ENCODE measurements at regions not wholly inside any gene's neighbourhood (a gene's known extent, or its start where the extent isn't known, plus 50 kb on each side); places are given as distances from the start of the nearest gene placed in this dataset.

DNA sequence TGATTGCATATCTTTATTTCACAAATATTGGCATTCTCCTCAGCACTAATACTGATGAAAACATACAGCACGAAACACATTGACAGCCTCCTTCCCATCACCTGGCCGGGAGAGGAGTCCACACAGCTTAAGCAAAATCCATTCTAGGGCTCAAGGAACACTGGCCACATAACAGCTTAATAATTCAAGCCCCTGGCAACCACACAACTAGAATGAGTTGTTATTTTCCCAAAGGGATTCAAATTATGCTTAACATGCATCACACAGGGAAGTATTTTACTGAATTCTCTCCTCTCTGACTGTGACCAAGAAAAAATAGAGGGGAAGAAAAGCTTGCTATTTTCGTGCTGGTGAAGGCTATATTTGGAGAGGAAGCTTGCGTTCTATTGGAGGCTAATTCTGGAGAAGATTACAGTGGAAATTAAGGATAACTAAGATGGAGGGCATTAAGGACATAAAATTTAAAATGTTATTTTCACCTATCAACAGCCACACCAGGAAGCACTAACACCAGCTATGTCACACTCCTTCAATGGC is 198.5 kb downstream of the ADGRG6 start:
- Histone ChIP-seq H3K9me3 (replicated peaks in 1 of 3) (no peaks in the 10 kb centered on the region), H3K36me3 (replicated peaks in 1 of 2) (no peaks in the 10 kb centered on the region), H3K4me1 (replicated peaks in 1 of 2) (no peaks in the 10 kb centered on the region), H3K4me3 (no peak overlapping the region), H3K27me3 (no peaks in the 10 kb centered on the region), H3K27ac (no peak overlapping the region)
- no peak for DNase-seq
- WGBS, 4 donors = 49 to 64% (median 55%) methylated on average over 4 of the region's 4 CpGs
- intact Hi-C loops (cut with DNase I) = no loop called here
- no peak for TF ChIP-seq POLR2A (IDR thresholded peaks at IDR 0.05)
- TF ChIP-seq, protein P1, sequence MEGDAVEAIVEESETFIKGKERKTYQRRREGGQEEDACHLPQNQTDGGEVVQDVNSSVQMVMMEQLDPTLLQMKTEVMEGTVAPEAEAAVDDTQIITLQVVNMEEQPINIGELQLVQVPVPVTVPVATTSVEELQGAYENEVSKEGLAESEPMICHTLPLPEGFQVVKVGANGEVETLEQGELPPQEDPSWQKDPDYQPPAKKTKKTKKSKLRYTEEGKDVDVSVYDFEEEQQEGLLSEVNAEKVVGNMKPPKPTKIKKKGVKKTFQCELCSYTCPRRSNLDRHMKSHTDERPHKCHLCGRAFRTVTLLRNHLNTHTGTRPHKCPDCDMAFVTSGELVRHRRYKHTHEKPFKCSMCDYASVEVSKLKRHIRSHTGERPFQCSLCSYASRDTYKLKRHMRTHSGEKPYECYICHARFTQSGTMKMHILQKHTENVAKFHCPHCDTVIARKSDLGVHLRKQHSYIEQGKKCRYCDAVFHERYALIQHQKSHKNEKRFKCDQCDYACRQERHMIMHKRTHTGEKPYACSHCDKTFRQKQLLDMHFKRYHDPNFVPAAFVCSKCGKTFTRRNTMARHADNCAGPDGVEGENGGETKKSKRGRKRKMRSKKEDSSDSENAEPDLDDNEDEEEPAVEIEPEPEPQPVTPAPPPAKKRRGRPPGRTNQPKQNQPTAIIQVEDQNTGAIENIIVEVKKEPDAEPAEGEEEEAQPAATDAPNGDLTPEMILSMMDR (IDR thresholded peaks at IDR 0.05) = no peak

DNA sequence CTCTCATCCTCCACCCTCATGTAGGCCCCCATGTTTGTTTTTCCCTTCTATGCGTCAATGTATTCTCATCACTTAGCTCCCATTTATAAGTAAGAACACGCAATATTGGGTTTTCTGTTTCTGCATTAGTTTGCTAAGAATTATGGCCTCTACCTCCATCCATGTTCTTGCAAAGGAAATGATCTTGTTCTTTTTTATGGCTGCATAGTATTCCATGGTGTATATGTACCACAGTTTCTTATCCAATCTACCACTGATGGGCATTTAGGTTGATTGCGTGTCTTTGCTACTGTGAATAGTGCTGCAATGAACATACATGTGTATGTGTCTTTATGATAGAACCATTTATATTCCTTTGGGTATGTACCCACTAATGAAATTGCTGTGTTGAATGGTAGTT is 200.0 kb downstream of the ADGRG6 start:
- TF ChIP-seq, protein P1 (IDR thresholded peaks at IDR 0.05) = no peak
- TF ChIP-seq POLR2A (IDR thresholded peaks at IDR 0.05) = no peak
- Histone ChIP-seq H3K36me3 (replicated peaks in 1 of 2) (no peaks in the 10 kb centered on the region), H3K4me1 (replicated peaks in 1 of 2) (no peaks in the 10 kb centered on the region), H3K27me3 (no peaks in the 10 kb centered on the region), H3K4me3 (no peak overlapping the region), H3K27ac (no peak overlapping the region), H3K9me3 (replicated peaks in 1 of 3) (no peaks in the 10 kb centered on the region)
- no peak for DNase-seq
- intact Hi-C loops (cut with DNase I) = no loop called here
- WGBS, 4 donors = 68 to 92% (median 82%) methylated on average over 3 of the region's 3 CpGs

DNA sequence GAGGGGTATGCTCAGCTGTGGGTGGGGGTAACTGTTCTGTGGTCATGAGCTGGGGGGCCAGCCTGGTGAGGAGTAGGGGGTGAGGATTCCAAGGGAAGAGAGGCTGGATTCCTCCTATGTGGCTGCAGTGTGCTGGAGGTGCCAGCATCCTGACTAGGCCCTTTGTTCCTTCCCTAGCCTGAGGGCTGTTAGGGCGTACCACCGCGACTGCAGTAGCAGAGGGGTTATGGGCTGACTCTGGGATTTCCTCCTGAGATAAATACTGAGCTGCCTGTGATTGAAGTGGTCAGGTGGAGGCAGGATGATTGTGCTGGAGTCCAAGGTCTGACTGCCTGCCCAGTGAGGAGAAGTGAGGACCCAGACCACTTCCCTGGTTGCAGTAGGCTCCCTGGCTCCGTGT is 205.3 kb downstream of the ADGRG6 start:
- Histone ChIP-seq H3K9me3 (replicated peaks in 1 of 3) (no peaks in the 10 kb centered on the region), H3K27ac (no peak overlapping the region), H3K27me3 (no peaks in the 10 kb centered on the region), H3K4me3 (no peak overlapping the region), H3K36me3 (replicated peaks in 1 of 2) (no peaks in the 10 kb centered on the region), H3K4me1 (replicated peaks in 1 of 2) (no peaks in the 10 kb centered on the region)
- 78 to 91% (median 89%) methylated on average over 4 of the region's 4 CpGs for WGBS, 4 donors
- intact Hi-C loops (cut with DNase I) = no loop called here
- TF ChIP-seq, protein P1 (IDR thresholded peaks at IDR 0.05) = no peak
- no peak for TF ChIP-seq POLR2A (IDR thresholded peaks at IDR 0.05)
- no peak for DNase-seq

DNA sequence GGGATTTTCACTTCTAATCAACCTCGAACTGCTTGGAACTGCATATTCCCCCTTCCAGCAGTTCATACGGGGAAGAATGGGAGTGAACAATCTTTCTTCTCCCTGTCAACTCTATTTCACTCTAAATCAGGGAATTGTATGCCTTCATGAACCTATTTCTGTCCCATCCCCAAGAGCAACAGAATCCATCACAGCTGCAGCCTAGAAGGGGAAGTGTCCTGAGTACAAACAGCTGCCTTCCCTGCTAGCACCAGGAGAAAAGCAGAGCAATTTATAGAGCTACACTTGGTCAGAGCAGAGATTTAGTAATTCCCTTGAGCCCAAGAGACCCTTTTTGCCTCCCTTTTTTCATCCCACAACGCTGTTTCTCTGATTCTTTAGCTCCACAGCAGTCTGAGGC is 208.4 kb downstream of the ADGRG6 start:
- H3K4me3 ChIP-seq = no peak overlapping the region
- TF ChIP-seq POLR2A (IDR thresholded peaks at IDR 0.05) = no peak
- TF ChIP-seq, protein P1 (IDR thresholded peaks at IDR 0.05) = no peak
- intact Hi-C loops (cut with DNase I) = no loop called here
- no peaks in the 10 kb centered on the region for H3K36me3 ChIP-seq (replicated peaks in 1 of 2)
- no peaks in the 10 kb centered on the region for H3K4me1 ChIP-seq (replicated peaks in 1 of 2)
- no peak overlapping the region for H3K27ac ChIP-seq
- 13 to 36% (median 31%) methylated on average over 3 of the region's 3 CpGs for WGBS, 4 donors
- DNase-seq = no peak
- H3K9me3 ChIP-seq (replicated peaks in 1 of 3) = no peaks in the 10 kb centered on the region
- no peaks in the 10 kb centered on the region for H3K27me3 ChIP-seq

Measured in adrenal gland (tissue), 9 donors.